ENCODE measurements at regions not wholly inside any gene's neighbourhood (a gene's known extent, or its start where the extent isn't known, plus 50 kb on each side); places are given as distances from the start of the nearest gene placed in this dataset.

GRCh38 chr4:137468836-137469235 is 63.5 kb downstream of the PCDH18 start:
- in situ Hi-C loops (cut with HindIII; ENCODE audit: low sequenced_read_pairs): no loop called here

- in situ Hi-C loops (cut with HindIII; ENCODE audit: low sequenced_read_pairs): no loop called here
These were observed 64.8 kb downstream of the PCDH18 start for GRCh38 chr4:137467537-137467936.

- in situ Hi-C loops (cut with HindIII; ENCODE audit: low sequenced_read_pairs): no loop called here
These were observed 68.8 kb downstream of the PCDH18 start for GRCh38 chr4:137463377-137464003.

GRCh38 chr4:137455647-137456321 is 76.5 kb downstream of the PCDH18 start:
- in situ Hi-C loops (cut with HindIII; ENCODE audit: low sequenced_read_pairs): no loop called here

GRCh38 chr4:137454767-137455166 is 77.5 kb downstream of the PCDH18 start:
- in situ Hi-C loops (cut with HindIII; ENCODE audit: low sequenced_read_pairs): no loop called here

GRCh38 chr4:137452799-137453198 is 79.5 kb downstream of the PCDH18 start:
- in situ Hi-C loops (cut with HindIII; ENCODE audit: low sequenced_read_pairs): no loop called here

GRCh38 chr4:137451172-137451825 is 81.0 kb downstream of the PCDH18 start:
- in situ Hi-C loops (cut with HindIII; ENCODE audit: low sequenced_read_pairs): no loop called here

GRCh38 chr4:137448402-137448801 is 83.9 kb downstream of the PCDH18 start:
- in situ Hi-C loops (cut with HindIII; ENCODE audit: low sequenced_read_pairs): no loop called here

GRCh38 chr4:137446071-137446470 is 86.2 kb downstream of the PCDH18 start:
- in situ Hi-C loops (cut with HindIII; ENCODE audit: low sequenced_read_pairs): no loop called here

- in situ Hi-C loops (cut with HindIII; ENCODE audit: low sequenced_read_pairs): no loop called here
These were observed 89.1 kb downstream of the PCDH18 start for GRCh38 chr4:137443031-137443800.

- in situ Hi-C loops (cut with HindIII; ENCODE audit: low sequenced_read_pairs): no loop called here
These were observed 99.6 kb downstream of the PCDH18 start for GRCh38 chr4:137432446-137433311.

- in situ Hi-C loops (cut with HindIII; ENCODE audit: low sequenced_read_pairs): no loop called here
These were observed 102.1 kb downstream of the PCDH18 start for GRCh38 chr4:137430171-137430570.

- in situ Hi-C loops (cut with HindIII; ENCODE audit: low sequenced_read_pairs): no loop called here
These were observed 104.9 kb downstream of the PCDH18 start for GRCh38 chr4:137427411-137427810.

- in situ Hi-C loops (cut with HindIII; ENCODE audit: low sequenced_read_pairs): no loop called here
These were observed 107.0 kb downstream of the PCDH18 start for GRCh38 chr4:137425281-137425680.

- in situ Hi-C loops (cut with HindIII; ENCODE audit: low sequenced_read_pairs): no loop called here
These were observed 109.6 kb downstream of the PCDH18 start for GRCh38 chr4:137422666-137423065.

GRCh38 chr4:137421796-137422195 is 110.5 kb downstream of the PCDH18 start:
- in situ Hi-C loops (cut with HindIII; ENCODE audit: low sequenced_read_pairs): no loop called here

GRCh38 chr4:137420901-137421396 is 111.3 kb downstream of the PCDH18 start:
- in situ Hi-C loops (cut with HindIII; ENCODE audit: low sequenced_read_pairs): no loop called here

- in situ Hi-C loops (cut with HindIII; ENCODE audit: low sequenced_read_pairs): no loop called here
These were observed 114.6 kb downstream of the PCDH18 start for GRCh38 chr4:137417676-137418075.

- in situ Hi-C loops (cut with HindIII; ENCODE audit: low sequenced_read_pairs): no loop called here
These were observed 117.5 kb downstream of the PCDH18 start for GRCh38 chr4:137414802-137415201.

GRCh38 chr4:137408527-137409177 is 123.6 kb downstream of the PCDH18 start:
- in situ Hi-C loops (cut with HindIII; ENCODE audit: low sequenced_read_pairs): no loop called here
